Cerebellar cortex (tissue), 1 donor: ENCODE measurements at regions not wholly inside any gene's neighbourhood (a gene's known extent, or its start where the extent isn't known, plus 50 kb on each side); places are given as distances from the start of the nearest gene placed in this dataset.
"Not testable (repeated sequence)": the region's sequence is repeated elsewhere in the genome, so short reads cannot be mapped to it uniquely, and the experiment has no call there.

Experiments
- DNase-seq: peaks from one replicate; pipeline ENCODE4 v3.0.0-alpha.2; 2015; ENCODE audit warnings: low spot score

DNA sequence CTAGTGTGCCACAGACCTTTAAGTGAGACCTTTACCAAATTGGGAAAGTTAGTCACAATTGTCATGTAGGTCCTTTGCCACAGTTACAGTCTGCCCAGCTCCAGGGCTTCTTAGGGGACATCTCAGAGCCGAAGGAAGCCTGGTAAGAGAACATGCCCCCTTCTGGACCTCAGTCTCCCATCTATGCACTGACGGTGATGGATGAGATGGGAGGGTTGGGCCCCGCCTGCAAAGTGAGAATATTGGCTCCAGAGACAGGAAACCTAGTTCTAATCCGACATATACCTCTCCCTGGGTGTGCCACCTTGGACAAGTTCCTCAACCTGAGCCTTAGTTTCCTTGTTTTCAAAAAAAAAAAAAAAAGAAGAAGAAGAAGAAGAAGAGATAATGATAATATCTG lies 85.1 kb upstream of the NAV2 start:
- DNase-seq = no peak

GRCh38 chr11:19625438-19625837 lies 87.2 kb upstream of the NAV2 start:
- DNase-seq = no peak

- no peak for DNase-seq
Observed at GRCh38 chr11:19617696-19618523, 94.7 kb upstream of the NAV2 start.

- DNase-seq = no peak
Observed at GRCh38 chr11:19615341-19616183, 97.1 kb upstream of the NAV2 start.

GRCh38 chr11:19614370-19614940 lies 98.2 kb upstream of the NAV2 start:
- peak; percentile 10 for DNase-seq

GRCh38 chr11:19612025-19612424 lies 100.6 kb upstream of the NAV2 start:
- not testable (repeated sequence) for DNase-seq

GRCh38 chr11:19607656-19608360 lies 104.8 kb upstream of the NAV2 start:
- no peak for DNase-seq

DNA sequence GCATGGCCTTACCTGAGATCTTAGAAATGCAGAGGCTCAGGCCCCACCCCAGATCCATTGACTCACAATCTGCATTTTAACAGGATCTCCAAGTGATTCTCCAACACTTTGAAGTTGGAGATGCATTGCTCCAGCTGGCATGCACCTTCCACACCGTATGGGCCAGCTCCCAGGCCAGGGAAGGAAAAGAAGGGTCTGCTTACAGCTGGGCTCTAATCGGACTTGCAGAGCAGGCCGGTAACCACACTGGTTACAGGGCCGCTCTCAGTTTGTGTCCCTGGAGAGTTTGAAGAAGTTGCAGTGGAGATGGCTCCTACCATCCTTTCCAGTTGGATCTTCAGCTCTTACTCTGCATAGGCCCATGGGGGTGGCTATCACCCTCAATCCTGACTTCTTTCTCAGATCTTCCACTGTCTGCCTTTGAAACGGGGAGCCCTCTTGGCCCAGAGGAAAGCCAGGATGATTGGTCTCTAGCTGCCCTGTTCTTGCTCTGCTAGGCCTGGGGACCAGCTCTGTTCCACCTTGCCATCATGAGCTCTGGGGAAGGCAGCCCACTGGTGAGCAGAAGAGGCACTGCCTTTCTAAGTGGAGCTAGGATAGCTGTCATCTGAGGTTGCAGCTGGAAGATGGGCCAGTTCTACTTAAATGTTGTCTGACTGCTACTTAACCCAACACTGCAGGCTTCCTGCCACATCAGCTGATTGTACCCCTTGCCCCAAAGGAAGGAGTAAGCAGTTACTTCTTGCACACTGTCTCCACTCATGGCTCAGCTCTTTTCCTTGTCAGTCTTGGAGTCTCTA lies 105.6 kb upstream of the NAV2 start:
- DNase-seq = no peak

DNA sequence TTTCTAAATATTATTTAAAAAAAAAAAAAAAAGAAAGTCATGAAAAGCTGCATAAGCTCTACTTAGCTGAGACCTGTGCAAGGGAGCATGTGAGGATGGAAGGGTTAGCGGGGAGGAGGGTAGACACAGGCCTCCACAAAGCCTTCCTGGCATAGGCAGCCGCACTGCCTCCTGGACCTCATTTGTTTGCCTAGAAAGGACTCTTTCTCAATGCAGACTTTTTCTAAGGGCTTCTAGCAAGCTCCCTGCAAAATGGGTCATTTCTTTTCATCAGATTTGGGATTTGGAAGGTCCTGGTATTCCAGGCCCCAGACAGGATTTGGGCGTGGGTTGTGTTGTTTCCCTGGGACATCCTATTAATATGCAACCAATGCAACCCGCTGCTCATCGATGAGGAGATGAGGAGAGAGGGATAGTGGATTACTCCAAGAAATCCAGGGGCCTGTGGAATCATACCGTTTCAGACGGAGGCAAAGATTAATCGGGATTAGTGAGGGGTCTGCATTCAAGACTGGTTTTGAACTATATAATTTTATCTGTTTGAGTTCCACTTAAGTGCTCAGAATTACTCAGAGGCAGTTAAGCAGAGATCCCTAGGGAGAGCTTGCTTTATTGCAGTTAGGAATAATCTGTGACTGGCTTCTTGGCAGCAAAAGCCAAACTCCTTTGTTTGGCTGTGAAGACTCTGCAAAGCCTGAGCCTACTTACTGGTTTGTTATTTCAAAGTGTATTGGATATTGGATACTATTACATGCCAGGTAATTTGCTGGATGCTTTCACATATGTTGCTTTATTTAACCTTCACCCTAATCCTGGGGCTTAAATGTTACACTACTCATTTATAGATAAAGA lies 106.9 kb upstream of the NAV2 start:
- no peak for DNase-seq

DNA sequence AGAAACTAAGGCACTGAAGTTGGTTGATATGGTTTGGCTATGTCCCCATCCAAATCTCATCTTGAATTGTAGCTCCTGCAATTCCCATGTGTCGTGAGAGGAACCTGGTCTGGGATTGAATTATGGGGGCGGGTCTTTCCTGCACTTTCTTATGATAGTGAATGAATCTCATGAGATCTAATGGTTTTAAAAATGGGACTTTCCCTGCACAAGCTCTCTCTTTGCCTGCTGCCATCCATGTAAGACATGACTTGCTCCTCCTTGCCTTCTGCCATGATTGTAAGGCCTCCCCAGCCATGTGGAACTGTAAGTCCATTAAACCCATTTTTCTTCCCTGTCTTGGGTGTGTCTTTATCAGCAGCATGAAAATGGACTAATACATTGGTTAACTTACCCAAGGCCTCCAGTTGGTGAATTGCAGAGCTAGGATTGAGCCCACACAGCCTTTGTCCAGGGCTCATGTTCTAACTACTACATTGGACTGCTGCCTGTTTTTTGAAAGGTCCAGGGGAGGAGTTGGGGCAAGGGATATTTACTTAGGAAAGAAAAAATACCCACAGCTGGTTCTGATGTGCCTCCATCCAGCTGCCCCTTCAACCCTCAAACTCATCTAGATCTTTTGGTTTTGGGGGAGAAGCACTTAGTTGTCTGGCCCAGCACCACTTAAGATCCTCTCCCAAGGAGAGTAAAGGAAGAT lies 107.8 kb upstream of the NAV2 start:
- no peak for DNase-seq

DNA sequence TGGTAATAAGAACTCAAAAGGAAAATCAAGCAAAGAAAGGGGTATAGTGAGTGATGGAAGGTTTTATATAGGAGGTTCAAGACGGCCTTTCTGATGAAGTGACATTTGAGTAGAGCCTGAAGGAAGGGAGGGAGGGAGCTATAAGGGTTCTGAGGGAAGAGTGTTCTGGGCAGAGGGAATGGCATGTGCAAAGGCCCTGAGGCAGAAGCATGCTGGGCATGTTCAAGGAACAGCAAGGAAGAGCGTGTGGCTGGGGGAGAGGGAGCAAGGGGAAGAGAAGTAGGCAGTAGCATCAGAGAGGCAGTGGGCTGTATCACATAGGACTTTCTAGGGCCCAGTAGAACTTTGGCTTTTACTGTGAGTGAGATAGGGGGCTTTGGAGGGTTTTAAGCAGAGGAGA lies 108.9 kb upstream of the NAV2 start:
- DNase-seq = no peak

DNA sequence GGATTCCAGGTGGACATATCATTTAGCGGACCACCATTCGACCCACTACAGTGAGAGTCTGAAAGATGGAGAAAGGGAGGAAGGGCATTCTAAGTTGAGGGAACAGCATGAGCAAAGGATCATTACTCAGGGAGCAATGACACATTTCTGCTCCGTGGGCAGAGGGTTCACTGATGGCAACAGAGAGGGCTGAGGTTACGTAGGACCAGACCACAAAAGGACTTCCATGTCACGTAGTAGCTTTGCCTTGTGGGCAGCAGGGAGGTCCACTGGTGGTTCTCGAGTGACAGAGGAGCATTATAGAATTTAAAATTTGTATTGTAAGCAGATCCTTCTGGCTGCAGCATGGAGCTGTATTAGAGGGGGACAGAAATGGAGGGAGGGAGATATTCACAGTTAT lies 109.7 kb upstream of the NAV2 start:
- DNase-seq = no peak

DNA sequence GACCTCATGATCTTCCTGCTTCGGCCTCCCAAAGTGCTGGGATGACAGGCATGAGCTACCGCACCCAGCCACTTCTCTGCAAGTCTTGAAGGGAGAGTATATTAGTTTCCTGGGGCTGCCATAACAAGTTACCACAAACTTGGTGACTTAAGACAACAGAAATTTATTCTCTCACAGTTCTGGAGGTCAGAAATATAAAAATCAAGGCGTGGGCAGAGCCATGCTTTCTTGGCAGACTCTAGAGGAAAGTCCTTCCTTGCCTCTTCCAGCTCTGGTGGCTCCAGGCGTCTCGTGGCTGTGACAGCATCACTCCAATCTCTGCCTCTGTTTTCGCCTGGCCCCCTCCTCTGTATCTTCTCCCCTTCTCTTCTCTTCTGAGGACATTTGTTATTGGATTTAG lies 110.2 kb upstream of the NAV2 start:
- DNase-seq = no peak

DNA sequence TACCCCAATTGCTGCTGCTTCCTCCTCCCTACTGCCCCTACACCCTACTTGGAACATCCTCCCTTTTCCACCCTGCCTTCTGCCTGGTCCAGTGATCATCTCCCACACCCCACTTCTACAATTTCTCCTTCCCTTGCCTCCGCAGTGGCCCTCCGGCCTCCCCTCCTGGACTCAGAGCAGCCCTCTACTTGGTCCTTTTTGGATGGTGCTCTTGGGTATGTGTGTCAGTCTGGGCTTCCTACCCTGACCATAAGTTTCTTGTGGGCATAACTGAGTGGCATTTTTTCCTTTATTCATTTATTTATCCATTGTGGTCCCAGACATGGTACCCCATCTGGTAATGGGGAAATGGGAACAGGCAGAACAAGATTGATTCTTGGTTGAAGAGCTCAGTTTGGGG lies 111.4 kb upstream of the NAV2 start:
- no peak for DNase-seq

- no peak for DNase-seq
Observed at GRCh38 chr11:19599681-19600080, 113.0 kb upstream of the NAV2 start.

DNA sequence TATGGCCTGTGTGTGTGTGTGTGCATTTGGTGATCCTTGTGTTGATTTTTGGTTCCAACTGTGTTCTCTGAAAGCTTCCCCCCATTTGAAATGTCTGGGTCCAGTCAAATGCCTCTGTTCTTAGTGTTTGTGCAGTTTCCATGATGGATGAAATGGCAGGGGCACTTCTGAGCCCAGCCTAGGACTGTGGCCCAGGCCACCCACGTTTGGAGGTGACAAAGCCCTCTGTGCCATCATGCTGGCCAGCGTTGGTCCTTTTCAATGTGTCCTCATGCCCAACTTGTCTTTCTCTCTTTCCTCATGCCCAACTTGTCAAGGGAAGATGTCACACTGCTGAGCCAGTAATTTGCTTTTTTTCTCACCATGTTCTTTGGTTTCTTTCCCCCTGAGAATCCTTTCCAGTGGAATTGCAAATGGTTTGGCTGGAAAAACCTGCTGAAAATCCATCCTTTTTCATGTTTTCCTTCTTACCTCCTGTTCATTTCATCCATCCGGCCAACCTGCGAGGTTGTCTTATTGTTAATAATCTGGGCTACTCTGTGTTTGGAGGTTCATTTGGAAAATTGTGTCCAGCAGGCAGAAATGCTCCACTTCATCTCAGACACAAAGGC lies 113.7 kb upstream of the NAV2 start:
- DNase-seq = no peak

DNA sequence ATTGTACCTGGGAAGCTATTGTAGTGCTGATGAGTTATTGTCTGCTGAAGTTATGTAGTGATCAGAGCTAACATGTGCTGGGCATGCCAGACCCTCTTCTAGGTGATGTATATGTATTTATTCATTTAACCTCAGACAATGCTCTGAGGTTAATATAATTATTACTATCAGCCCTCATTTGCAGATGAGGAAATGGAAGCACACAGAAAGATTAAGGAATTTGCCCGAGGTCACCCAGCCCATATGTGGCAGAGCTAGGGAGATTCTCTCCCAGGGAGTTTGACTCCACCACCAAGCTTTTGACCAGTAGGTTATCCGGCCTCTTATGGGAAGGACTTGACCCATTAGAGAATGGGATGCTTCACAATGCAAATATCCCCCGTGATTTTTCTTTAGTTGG lies 114.2 kb upstream of the NAV2 start:
- no peak for DNase-seq

DNA sequence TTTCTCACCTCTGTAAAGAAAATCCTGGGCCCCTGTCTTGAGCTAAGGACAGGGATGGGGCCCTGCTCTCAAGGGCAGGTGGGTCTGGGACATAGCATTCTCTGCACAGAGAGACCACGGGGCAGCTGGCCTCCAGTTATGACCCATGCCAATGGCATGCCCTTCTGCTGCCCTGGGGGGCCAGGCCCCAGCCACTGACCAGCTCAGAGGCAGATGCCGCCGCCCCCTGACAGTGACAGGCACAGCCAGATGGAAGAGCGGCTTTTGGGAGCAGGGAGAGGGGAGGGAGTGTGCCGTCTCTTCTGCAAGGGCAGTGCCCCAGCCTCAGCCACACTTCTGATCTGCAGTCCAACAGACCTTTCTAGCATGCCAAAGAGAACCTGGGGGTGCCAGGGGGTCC lies 114.8 kb upstream of the NAV2 start:
- no peak for DNase-seq

- no peak for DNase-seq
Observed at GRCh38 chr11:19597206-19597605, 115.4 kb upstream of the NAV2 start.
